Transverse colon (tissue), 3 donors: ENCODE measurements at regions not wholly inside any gene's neighbourhood (a gene's known extent, or its start where the extent isn't known, plus 50 kb on each side); places are given as distances from the start of the nearest gene placed in this dataset.

Experiments
- CTCF ChIP-seq, 5 experiments: fragments of 200-600 bp in 3 of 5; fragments of 450-650 bp in 2 of 5; sonication (generic) in 3 of 5; IDR thresholded peaks; 1 replicate in 2 of 5; 2 replicates in 3 of 5; pipeline ENCODE4 v1.5.1; 2016 to 2017; ENCODE audit warnings: antibody characterized with exemption in 5 of 5, inconsistent platforms in 3 of 5, mild to moderate bottlenecking in 2 of 5, moderate library complexity in 1 of 5
- POLR2A ChIP-seq: fragments of 450-650 bp; IDR thresholded peaks from one replicate; pipeline ENCODE4 v1.6.1; 2016; ENCODE audit warnings: antibody characterized with exemption, mild to moderate bottlenecking, moderate library complexity

GRCh38 chr11:13222285-13222684 lies 55.3 kb upstream of the BMAL1 start:
- TF ChIP-seq POLR2A: no peak
- no peak for TF ChIP-seq CTCF (IDR thresholded peaks at IDR 0.05)
